AG09319 (cell line): ENCODE measurements at regions not wholly inside any gene's neighbourhood (a gene's known extent, or its start where the extent isn't known, plus 50 kb on each side); places are given as distances from the start of the nearest gene placed in this dataset.

Experiments
- DNase-seq: peaks from one replicate; pipeline ENCODE4 v3.0.0-alpha.2; 2010; ENCODE audit warnings: low read depth; ENCODE audit errors: extremely low read depth
- TF ChIP-seq, protein P1 (sequence below): IDR thresholded peaks from 2 replicates; pipeline ENCODE4 v1.5.1; 2011; ENCODE audit warnings: low read depth, mild to moderate bottlenecking, inconsistent platforms, low read length, moderate library complexity

DNA sequence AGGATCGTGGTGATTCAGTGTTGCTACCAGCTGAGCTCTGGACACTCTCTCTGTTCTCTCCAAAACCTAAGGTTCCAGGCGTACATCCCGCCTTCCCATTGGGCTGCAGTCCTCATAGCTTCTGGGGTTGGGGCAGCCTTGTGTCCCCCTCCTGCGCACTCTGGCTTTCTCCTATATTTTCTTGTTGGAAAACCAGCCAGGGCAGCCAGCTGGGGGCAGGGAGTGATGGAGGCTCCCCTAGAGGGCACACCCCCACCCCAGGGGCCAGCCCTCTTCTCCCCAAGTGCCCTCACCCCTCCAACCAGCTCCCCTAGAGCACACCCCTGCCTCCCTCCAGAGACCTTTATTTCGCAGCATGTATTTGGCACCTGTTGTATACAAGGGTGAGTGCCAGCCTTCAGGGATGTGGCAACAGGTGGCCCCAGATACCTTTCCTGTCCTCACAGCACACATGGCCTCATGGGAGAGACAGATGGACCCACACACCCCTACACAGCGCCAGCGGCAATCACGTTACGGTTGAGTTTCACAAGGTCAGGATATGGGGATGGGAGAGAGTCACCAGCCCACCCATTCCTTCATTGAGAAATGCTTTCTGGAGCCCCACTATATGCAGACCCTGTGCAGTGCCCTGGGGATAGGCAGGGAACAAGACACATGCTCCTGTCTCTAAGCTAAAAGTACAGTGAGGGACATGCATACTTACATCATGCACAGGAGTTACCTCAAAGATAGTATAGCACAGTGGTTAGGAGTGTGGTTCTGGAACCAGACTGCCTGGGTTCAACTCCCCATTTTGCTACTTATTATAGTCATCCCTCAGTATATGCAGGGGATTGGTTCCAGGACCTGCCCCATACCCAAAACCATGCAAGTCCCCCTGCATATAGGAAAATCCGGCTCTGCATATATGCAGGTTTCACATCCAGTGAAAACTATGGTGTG lies 141.1 kb downstream of the PHETA1 start:
- no peak for DNase-seq
- TF ChIP-seq, protein P1, sequence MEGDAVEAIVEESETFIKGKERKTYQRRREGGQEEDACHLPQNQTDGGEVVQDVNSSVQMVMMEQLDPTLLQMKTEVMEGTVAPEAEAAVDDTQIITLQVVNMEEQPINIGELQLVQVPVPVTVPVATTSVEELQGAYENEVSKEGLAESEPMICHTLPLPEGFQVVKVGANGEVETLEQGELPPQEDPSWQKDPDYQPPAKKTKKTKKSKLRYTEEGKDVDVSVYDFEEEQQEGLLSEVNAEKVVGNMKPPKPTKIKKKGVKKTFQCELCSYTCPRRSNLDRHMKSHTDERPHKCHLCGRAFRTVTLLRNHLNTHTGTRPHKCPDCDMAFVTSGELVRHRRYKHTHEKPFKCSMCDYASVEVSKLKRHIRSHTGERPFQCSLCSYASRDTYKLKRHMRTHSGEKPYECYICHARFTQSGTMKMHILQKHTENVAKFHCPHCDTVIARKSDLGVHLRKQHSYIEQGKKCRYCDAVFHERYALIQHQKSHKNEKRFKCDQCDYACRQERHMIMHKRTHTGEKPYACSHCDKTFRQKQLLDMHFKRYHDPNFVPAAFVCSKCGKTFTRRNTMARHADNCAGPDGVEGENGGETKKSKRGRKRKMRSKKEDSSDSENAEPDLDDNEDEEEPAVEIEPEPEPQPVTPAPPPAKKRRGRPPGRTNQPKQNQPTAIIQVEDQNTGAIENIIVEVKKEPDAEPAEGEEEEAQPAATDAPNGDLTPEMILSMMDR = no peak

DNA sequence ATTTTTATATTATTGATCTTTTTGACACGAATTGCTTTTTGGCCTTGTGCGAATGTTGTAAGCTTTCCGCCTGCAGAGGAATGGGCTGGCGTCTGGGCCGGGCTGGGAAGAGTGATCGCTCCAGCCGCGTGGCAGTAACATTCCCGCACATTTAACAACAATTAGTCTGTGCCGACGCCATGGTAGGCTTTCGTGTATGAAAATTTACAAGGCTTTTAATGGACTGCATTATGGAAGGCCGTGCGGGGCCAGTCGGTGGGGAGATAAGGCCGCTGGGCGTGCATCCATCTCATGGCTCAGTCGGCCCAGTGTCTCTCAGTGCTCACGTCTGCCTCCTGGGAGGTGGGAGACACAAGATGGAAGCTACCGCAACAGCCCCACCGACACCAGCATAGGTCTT lies 142.2 kb downstream of the PHETA1 start:
- TF ChIP-seq, protein P1 = no peak
- DNase-seq = no peak

DNA sequence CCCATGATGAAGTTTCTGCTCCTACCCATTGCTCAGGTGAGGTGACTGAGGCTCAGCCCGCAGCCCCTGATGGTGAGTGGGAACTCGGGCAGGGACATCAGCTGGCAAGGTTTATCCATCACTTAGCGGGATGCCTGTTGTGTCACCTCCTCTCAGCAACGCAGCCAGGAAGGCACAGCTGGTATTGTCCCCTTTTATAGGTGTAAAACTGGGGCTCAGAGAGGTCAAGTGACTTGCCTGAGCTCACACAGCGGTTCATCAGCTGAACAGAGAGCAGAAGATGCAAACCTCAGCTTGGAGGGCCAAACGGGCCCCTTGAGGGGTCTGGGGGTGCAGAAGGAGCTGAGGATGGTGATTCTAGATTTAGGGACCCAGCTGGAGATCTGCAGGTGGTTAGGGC lies 143.6 kb downstream of the PHETA1 start:
- TF ChIP-seq, protein P1 = no peak
- no peak for DNase-seq

DNA sequence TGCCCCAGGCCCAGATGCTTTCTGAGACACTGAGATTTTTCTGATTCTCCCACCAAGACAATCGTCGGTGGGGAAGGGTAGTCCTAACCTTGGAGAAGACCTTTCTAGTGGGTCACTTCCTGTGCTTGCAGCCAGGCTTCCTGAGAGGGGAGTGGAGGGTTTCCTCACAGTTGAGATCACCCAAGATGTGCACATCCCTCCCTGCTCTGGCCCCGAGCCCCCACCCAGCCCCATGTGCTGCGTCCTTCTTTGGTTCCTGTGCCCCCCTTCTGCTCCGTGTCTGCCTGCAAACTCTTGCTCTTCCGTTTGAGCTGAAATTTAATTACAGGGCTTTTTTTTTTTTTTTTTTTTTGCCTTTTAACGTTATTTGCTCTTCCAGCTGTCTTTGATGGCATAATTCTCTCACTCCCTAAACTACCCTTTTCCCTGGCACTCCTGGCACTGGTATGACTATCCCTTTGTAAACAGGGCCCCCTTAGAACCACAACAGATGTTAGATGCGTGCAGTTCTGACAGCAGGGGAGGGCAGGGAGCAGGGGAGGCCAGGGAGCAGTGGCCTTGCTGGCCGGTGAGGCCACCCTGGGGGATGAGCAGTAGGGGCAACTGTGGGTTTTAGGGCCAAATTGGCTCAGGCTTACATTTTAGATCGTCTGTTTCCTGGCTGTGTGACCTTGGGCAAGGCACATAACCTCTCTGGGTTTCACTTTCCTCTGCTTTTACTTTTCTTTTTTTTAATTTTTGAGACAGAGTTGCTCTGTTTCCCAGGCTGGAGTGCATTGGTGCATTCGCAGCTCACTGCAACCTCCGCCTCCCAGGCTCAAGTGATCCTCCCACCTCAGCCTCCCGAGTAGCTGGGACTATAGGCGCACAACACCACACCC lies 144.5 kb downstream of the PHETA1 start:
- DNase-seq = no peak
- TF ChIP-seq, protein P1 = no peak

DNA sequence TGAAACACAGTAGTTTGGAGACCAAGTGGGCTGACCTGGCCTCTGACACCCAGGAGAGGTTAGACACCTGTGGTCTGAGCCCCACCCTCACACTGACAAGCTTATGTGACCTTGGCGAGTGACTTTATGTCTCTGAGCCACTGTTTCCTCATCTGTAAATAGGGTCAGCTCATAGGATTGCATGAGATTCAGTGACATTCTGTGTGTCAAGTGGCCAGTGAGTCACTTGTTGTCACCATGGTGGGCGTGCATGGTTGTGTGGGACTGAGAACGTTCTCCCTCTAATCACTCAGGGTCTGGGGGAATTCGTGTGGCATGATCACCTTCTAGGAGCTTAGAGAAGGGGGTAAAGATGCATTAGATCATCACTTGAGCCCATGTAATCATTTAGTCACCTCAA lies 146.4 kb downstream of the PHETA1 start:
- no peak for DNase-seq
- TF ChIP-seq, protein P1 = no peak

DNA sequence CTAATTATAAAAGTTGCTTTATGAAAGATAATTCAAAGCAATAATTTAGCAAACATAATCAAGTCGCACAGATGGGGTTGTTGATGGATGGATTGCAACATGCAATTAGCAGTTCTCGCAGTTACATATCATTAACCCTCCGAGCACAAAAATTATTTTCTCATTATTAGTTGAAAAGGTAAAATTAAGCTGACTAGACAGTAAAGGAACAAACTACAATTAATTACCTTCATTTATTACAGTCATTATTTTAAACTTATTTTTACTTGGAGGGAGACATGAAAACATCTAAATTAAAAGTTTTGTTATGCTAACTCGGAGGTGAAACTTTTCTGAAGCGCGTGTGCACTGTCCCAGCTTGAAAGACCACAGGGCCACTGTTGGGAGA lies 146.9 kb downstream of the PHETA1 start:
- no peak for DNase-seq
- TF ChIP-seq, protein P1 = no peak
